KBM-7 (cell line): ENCODE measurements at regions not wholly inside any gene's neighbourhood (a gene's known extent, or its start where the extent isn't known, plus 50 kb on each side); places are given as distances from the start of the nearest gene placed in this dataset.
"Not testable (repeated sequence)": the region's sequence is repeated elsewhere in the genome, so short reads cannot be mapped to it uniquely, and the experiment has no call there.

Source experiments
- DNase-seq: peaks from one replicate; pipeline ENCODE4 v3.0.0-alpha.2; 2015
- in situ Hi-C: fragments of 300-500 bp; cut with MboI; formaldehyde crosslinking; loops from 2 replicates; pipeline ENCODE4 v1.14.3; 2020; ENCODE audit warnings: low sequenced_read_pairs, low pct_unique_long_range_greater_than_20kb, mixed read lengths

- DNase-seq, in situ Hi-C loops: not testable (repeated sequence)
These were observed 51.1 kb upstream of the BNC1 start for GRCh38 chr15:83335542-83335941.

- DNase-seq, result no peak
- in situ Hi-C loops, result no loop called here
These were observed 54.9 kb upstream of the BNC1 start for GRCh38 chr15:83339396-83339795.

GRCh38 chr15:83340087-83340486 is 55.6 kb upstream of the BNC1 start:
- DNase-seq, result no peak
- in situ Hi-C loops, result no loop called here

- DNase-seq, result no peak
- in situ Hi-C loops, result no loop called here
These were observed 61.9 kb upstream of the BNC1 start for GRCh38 chr15:83346342-83346741.

GRCh38 chr15:83352119-83352518 is 67.7 kb upstream of the BNC1 start:
- in situ Hi-C loops, result no loop called here
- DNase-seq, result no peak

- in situ Hi-C loops, result no loop called here
- DNase-seq, result no peak
These were observed 72.3 kb upstream of the BNC1 start for GRCh38 chr15:83356501-83357399.

- no peak for DNase-seq
- in situ Hi-C loops, result no loop called here
These were observed 74.6 kb upstream of the BNC1 start for GRCh38 chr15:83358972-83359564.

- in situ Hi-C loops, result no loop called here
- DNase-seq, result no peak
These were observed 78.2 kb upstream of the BNC1 start for GRCh38 chr15:83362706-83363105.

- in situ Hi-C loops, result no loop called here
- DNase-seq, result no peak
These were observed 80.0 kb upstream of the BNC1 start for GRCh38 chr15:83364501-83364900.

- peak; percentile 52 for DNase-seq
- in situ Hi-C loops, result no loop called here
These were observed 81.0 kb upstream of the BNC1 start for GRCh38 chr15:83365370-83365938.

GRCh38 chr15:83372434-83372891 is 74.7 kb upstream of the SH3GL3 start:
- in situ Hi-C loops, result no loop called here
- no peak for DNase-seq

- in situ Hi-C loops, result no loop called here
- DNase-seq, result no peak
These were observed 68.1 kb upstream of the SH3GL3 start for GRCh38 chr15:83378921-83379578.

GRCh38 chr15:83379579-83379959 is 67.6 kb upstream of the SH3GL3 start:
- DNase-seq, result no peak
- in situ Hi-C loops, result no loop called here

GRCh38 chr15:83380059-83380458 is 67.1 kb upstream of the SH3GL3 start:
- in situ Hi-C loops, result no loop called here
- DNase-seq, result no peak

- DNase-seq, result peak; percentile 51
- in situ Hi-C loops, result no loop called here
These were observed 66.5 kb upstream of the SH3GL3 start for GRCh38 chr15:83380682-83381081.

- in situ Hi-C loops, result not testable (repeated sequence)
These were observed 63.5 kb upstream of the SH3GL3 start for GRCh38 chr15:83383608-83384139.

GRCh38 chr15:83396101-83396500 is 51.0 kb upstream of the SH3GL3 start:
- in situ Hi-C loops, result no loop called here
- DNase-seq, result no peak

More at GRCh38 chr15:83383608-83384139, 63.5 kb upstream of the SH3GL3 start:
- DNase-seq, result not testable (repeated sequence)
